Right atrium auricular region (tissue), 2 donors: ENCODE measurements at regions not wholly inside any gene's neighbourhood (a gene's known extent, or its start where the extent isn't known, plus 50 kb on each side); places are given as distances from the start of the nearest gene placed in this dataset.

Experiments used
- DNase-seq: peaks from one replicate; pipeline ENCODE4 v3.0.0-alpha.2; 2019; ENCODE audit warnings: low spot score
- H3K27ac ChIP-seq, 2 donors: fragments of 200-600 bp; sonication (generic); 1 replicate in 1 of 2; 2 replicates in 1 of 2; pipeline ENCODE4 v1.5.1; 2016 to 2019
- H3K27me3 ChIP-seq, 2 donors: fragments of 200-600 bp; sonication (generic); one replicate each; pipeline versions ENCODE4 v1.5.1 to v1.6.0; 2017 to 2019
- H3K36me3 ChIP-seq: fragments of 200-600 bp; sonication (generic); one replicate; pipeline ENCODE4 v1.5.1; 2016
- H3K4me1 ChIP-seq, 2 donors: fragments of 200-600 bp; sonication (generic); one replicate each; pipeline versions ENCODE4 v1.5.1 to v1.6.0; 2017 to 2019
- H3K4me3 ChIP-seq, 2 donors: fragments of 200-600 bp; sonication (generic); 1 replicate in 1 of 2; 2 replicates in 1 of 2; pipeline ENCODE4 v1.5.1; 2017 to 2019; ENCODE audit warnings: mild to moderate bottlenecking in 1 of 2, moderate library complexity in 1 of 2
- H3K9me3 ChIP-seq, 2 donors: fragments of 200-600 bp; sonication (generic); one replicate each; pipeline ENCODE4 v1.5.1; 2019
- CTCF ChIP-seq, 2 donors: fragments of 200-600 bp; sonication (generic); IDR thresholded peaks; one replicate each; pipeline ENCODE4 v1.5.1; 2019; ENCODE audit warnings: antibody characterized with exemption in 2 of 2

- Histone ChIP-seq H3K27me3 (no peaks in the 10 kb centered on the region), H3K4me3 (no peak overlapping the region)
- no peak for DNase-seq
Observed at GRCh38 chr12:123065676-123066383, 85.1 kb downstream of the PITPNM2 start.

GRCh38 chr12:123064885-123065619 is 84.6 kb downstream of the ARL6IP4 start:
- no peak for TF ChIP-seq CTCF (IDR thresholded peaks at IDR 0.05)
- Histone ChIP-seq H3K27ac (peak overlapping the region; percentile 86 to 94), H3K4me3 (no peak overlapping the region), H3K4me1 (peaks cover 0 to 83% of the 10 kb centered on the region in 2 donors), H3K9me3 (no peaks in the 10 kb centered on the region), H3K27me3 (no peaks in the 10 kb centered on the region), H3K36me3 (no peaks in the 10 kb centered on the region)
- DNase-seq = no peak

More at GRCh38 chr12:123065676-123066383, 85.1 kb downstream of the PITPNM2 start:
- no peaks in the 10 kb centered on the region for H3K36me3 ChIP-seq
- peak overlapping the region; percentile 86 to 94 for H3K27ac ChIP-seq
- no peak for TF ChIP-seq CTCF (IDR thresholded peaks at IDR 0.05)
- no peaks in the 10 kb centered on the region for H3K9me3 ChIP-seq
- H3K4me1 ChIP-seq = peaks cover 0 to 83% of the 10 kb centered on the region in 2 donors

- H3K4me3 ChIP-seq = no peak overlapping the region
- TF ChIP-seq CTCF (IDR thresholded peaks at IDR 0.05) = no peak
Observed at GRCh38 chr12:123064366-123064765, 83.9 kb downstream of the ARL6IP4 start.

GRCh38 chr12:123063535-123063934 is 83.1 kb downstream of the ARL6IP4 start:
- Histone ChIP-seq H3K4me3 (no peak overlapping the region), H3K27ac (peak overlapping the region; percentile 86 to 94)
- DNase-seq = no peak

More at GRCh38 chr12:123064366-123064765, 83.9 kb downstream of the ARL6IP4 start:
- no peaks in the 10 kb centered on the region for H3K9me3 ChIP-seq
- peak overlapping the region; percentile 86 to 94 for H3K27ac ChIP-seq
- peaks cover 0 to 83% of the 10 kb centered on the region in 2 donors for H3K4me1 ChIP-seq
- peak; percentile 76 for DNase-seq
- no peaks in the 10 kb centered on the region for H3K27me3 ChIP-seq
- no peaks in the 10 kb centered on the region for H3K36me3 ChIP-seq

More at GRCh38 chr12:123063535-123063934, 83.1 kb downstream of the ARL6IP4 start:
- Histone ChIP-seq H3K36me3 (no peaks in the 10 kb centered on the region), H3K4me1 (peaks cover 0 to 87% of the 10 kb centered on the region in 2 donors), H3K9me3 (no peaks in the 10 kb centered on the region), H3K27me3 (no peaks in the 10 kb centered on the region)
- no peak for TF ChIP-seq CTCF (IDR thresholded peaks at IDR 0.05)
